Activated CD4-positive, alpha-beta T cell treated with anti-CD3 and anti-CD28 coated beads, Interleukin-2, amount 50 U/mL, for 16 hours (primary cell): ENCODE measurements at regions not wholly inside any gene's neighbourhood (a gene's known extent, or its start where the extent isn't known, plus 50 kb on each side); places are given as distances from the start of the nearest gene placed in this dataset.

Experiments
- DNase-seq: peaks from one replicate; pipeline ENCODE4 v3.0.0-alpha.2; 2020

DNA sequence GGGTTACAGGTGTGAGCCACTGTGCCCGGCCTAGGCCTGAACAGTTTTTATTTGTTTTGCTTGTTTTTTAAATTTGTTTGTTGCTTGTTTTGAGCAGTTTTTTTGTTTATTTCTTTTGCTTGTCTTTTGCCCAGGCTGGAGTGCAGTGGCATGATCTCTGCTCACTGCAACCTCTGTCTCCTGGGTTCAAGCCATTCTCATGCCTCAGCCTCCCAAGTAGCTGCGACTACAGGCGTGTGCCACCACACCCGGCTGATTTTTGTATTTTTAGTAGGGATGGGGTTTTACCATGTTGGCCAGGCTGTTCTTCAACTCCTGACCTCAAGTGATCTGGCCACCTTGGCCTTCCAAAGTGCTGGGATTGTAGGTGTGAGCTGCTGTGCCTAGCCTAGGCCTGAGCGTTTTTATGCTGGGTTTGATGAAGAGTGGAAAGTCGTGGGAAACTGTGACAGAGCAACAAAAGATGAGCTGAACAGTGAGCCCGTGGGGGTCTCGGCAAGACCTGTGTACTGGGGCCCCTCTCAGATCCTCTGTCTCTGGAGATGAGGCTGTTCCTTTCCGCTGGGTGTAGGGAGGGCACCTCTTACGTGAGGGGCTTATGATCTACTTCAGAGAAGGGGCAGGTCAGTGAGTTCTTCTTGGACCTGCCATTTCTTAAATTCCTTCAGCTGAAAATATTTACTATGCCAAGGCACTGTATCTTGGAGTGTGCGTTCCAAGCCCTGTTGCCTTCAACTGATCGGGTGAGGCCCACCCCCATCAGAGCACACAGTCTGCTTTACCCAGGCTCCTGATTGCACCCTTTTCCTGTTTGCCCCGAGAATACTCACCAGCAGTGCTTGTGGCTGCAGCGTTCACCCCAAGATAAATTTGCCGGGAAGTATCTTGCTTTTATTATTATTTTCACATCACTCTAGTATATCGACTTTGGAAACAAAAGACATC lies 322.1 kb downstream of the SEC14L1 start:
- DNase-seq: no peak

DNA sequence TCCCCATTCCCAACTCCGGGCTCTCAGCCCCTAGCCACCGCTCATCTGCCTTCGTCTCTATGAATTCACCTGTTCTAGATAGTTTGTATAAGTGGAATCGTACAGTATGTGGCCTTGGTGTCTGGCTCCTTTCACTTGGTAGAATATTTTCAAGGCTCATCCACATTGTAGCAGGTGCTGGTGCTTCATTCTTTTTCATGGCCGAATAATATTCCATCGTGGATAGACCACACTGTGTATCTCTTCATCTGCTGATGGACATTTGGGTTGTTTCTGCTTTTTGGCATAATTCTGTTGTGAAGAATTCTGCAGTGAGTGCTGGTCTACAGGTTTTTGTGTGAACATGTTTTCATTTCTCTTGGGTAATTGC lies 324.2 kb downstream of the SEC14L1 start:
- no peak for DNase-seq

DNA sequence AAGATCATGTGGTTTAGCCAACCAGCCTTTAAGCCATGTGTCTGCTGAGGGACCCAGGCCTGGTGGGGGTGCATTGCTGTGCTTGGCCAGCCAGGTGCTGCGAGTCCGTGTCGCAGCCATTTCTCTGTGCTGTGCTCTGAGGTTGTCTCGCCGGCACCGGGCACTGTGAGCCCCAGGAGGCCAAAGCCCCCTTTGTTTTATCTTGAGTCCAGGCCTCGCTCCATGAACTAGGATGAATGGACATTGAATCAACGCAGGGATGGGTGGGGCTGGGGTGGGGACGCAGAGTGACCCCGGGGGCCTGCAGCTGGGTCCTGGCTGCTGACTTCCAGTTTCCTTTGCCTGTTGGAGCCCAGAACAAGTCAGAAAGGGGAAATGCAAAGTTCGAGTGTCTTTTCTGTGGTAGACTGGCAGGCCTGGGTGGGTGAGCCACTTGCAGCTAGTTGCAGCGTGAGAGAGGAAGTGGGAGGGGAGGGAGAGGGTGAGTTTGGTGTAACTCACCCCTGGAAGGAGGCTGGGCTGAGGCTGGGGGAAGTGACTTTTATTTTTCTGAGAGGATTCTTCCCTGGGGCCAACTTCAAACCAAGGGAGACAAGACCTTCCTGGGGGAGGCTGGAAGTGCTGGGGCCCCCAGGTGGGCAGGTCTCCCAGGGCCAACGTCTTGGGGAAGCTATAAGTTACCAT lies 324.7 kb downstream of the SEC14L1 start:
- DNase-seq: peak; percentile 91

DNA sequence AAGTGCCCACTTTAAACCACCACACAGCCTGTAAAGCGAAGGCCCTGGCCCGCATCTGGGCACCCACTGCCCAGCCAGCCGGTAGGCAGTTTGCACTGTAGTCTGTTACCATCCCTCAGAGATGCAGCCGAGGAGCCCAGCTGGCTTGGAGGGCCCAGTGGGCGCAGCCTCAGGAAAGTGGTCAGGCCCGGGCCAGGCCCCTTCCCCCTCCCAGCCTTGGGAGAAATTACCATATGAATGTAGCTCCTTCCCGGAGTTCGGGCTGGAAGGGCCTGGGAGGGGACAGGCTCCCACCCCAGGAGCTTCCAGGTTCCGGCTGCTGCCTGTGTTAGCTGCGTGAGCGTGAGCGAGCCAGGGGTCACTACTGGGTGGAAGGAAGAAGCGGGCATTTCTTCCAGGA lies 325.4 kb downstream of the SEC14L1 start:
- DNase-seq: no peak

DNA sequence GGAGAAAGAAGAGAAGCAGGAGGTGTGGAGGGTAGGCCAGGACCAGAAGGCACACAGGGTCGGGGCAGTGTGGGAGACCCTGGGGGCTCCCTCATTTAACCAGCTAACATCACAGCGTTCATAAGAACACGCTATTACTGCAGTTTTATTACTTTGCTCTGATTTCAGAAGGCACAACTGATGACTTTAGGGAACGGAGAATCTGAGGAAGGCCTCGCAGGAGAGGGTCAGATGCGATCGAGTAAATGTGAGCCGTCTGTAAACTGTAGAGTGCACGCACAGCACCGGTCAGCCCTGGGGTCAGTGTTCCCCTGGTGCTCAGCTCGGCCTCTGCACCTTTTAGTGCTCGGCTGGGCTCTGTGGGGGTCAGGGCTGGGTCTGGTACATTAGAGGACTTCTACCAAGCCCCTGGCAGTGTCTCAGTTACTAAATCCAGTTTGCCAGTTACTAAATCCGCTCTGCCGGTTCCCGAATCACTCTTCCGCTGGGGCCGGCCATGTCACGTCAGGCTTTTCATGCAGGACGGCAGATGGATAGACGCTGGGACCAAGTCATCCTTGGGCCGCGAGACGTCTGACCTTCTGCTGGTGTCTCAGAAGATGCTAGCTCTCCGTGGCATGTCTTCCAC lies 325.9 kb downstream of the SEC14L1 start:
- no peak for DNase-seq

DNA sequence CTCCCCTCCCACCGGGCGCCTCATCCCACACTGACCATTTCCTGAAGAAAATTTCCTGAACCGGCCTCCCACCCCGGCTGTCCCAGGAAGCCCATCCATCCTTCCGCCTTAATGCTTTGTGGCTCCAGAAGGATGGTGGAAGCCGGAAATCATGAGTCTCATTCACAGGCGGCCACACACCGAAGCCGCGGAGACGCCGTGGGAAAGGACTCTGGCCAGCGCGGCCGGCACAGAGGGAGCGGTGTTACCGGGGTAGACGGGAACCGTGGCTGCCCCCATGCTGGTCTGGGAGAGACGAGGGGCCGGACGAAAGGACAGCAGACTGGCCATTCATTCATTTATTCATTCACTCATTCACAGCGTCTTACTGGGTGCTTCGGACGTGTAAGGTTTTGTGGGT lies 326.8 kb downstream of the SEC14L1 start:
- no peak for DNase-seq

DNA sequence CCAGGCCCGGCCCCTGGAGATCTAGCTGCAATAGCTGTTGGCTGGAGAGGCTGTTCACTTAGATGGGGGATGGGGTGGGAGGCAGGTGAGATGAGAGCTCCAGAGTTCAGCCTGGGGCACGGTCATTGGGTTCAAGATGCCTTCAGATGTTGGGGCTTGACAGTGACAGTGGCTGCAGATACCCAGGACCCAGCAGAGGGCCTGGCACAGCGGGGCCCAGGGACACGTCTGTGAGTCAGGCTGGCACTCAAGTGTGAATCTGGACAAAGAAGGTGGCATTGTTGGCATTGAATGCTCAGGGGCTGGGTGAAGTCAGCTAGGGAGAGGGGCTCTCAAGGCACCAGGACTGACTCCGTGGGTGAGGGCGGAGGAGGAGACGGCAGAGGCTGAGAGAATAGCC lies 328.1 kb downstream of the SEC14L1 start:
- DNase-seq: no peak

DNA sequence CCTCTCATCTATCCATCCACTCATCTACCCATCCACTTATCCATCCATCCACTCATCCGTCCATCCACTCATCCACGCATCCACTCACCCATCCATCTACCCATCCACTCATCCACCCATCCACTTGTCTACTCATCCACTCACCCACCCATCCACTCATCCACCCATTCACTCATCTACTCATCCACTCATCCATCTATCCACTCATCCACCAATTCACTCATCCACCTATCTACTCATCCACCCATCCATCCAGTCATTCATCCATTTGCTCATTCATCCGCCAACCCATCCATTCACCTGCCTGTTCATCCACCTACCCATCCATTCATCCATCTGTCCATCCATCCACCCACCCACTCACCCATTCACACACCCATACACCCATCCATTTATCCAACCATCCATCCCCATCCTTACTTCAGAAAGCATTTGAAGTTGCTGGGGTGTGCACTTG lies 329.6 kb downstream of the SEC14L1 start:
- DNase-seq: no peak

DNA sequence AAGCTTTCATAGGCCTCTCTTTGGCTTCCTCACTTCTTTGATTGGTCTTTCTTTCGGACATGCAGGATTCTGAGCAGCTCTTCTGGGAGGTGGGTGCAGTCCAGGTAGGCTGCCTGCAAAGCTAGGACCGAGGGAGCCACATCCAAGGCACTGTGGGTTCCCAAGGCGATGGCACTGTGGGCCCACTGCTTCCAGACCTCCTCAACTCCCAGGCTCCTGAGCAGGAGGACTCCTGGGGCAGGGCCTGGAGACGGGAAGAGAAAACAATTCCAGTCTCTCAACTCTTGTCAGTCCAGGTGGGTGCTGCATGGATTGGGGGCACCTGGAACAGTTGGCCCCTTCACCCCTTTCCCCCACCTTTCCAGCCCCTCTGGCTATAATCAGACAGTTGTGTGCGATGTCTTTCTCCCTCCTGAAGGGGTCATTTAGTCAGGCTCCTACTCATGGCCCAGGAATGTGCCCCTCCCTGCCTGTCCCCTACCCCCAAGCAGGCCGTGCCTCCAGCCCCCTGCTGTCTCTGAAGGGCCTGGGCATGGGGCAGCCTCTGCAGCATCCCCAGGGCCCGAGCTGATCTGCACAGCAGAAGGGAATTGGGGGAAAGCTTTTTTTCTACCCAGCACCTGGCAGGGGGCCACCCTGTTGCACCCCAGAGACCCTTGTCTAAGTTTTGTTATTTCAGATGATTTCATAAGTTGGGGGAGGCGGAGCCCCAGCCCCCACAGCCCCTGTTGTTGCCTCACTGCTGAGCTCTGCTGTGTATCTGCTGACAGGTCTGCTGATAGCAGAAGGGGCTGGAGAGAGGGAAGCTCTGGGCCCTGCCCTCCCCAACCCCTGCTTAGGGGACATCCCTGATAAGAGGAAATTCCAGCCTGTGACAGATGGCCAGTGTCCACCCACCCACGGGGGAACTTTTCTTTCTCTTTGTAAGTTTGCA lies 330.3 kb downstream of the SEC14L1 start:
- DNase-seq: no peak

DNA sequence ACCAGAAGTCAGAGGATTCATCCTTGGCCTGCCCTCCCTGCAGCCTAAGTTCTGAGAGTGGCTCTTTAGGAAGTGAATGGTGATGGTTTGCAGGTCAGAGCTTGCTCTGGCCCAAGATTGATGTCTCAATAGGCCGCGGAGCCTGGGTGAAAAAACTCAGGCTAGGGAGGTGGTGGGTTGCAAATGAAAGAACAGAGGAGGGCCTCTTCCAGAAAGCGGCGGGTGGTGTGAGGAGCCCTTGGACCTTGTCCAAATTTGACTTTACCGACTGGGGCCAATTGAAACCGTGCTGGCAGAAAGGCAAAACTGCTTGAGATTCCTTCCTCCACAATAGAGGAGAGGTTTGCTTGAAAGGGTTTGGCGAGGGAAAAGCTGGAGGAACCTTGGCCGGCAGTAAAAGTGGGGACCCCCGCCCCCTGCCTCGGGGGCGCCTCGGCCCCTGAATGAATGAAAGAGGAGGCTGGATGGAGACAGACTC lies 331.3 kb downstream of the SEC14L1 start:
- DNase-seq: no peak

DNA sequence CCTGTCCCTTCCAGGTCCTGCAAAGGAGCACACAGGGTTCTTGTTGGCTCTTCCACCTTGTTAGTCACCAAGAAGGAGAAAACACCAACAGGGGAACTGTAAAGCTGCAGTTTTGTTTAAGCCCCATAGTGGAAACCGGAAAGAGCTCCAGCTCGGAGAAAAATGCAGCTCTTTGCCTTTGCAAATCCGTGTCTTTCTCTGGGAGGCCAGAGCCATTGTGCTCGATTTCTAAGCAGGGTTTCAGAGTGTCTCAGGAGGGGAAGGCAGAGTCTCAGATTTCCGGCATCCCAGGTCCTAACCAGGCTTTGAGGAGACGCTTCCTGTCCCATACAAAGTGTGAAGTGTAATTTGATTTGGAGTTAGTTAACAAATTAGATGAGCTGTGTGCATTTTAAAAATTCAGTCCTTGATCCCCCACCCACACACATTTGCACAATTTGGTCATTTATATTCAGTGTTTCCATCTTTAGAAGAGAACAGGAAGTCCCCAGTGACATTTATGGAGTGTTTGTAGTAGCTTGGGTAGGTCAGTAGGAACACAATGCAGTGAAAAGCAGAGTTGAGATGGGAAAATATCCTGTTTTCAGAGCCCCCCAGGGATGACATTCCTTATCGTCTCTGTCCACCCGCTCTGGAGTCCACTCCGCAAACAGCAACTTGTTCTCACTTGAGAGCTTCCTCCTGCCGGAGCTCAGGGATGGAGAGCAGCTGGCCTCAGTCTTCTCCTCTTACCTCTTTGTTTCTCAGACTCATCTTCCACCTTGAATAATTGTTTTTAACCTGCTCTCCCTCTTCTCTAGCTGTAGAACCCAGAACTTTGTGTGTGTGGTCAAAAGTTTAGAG lies 331.9 kb downstream of the SEC14L1 start:
- peak; percentile 56 for DNase-seq

DNA sequence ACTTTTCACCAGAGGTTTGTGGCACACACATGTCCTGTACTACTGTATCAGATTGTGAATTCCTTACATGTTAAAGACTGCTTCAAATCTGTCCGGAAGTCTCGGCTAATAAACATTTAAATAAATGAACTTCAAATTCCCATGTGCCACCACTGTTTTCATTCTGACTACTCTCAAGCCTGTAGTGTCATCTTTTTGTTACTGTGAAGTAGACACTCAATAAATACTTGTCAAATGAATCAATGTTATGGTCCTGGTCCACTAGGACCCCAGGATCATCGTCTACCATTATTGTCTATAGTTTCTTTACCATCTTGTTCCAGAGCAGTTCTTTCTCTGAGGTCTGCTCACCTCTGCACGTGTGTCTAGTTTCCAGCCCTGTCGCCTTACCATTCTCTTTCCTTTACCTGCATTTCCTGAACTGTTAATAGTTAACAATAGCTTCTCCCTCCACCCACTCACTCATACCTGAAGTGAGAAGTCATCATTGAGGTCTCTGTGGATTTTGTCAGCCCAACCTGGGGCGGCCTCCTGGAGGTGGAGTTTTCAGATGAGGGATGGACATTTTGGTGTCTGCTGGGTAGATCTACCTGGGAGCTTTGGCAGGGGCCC lies 333.0 kb downstream of the SEC14L1 start:
- DNase-seq: peak; percentile 71

DNA sequence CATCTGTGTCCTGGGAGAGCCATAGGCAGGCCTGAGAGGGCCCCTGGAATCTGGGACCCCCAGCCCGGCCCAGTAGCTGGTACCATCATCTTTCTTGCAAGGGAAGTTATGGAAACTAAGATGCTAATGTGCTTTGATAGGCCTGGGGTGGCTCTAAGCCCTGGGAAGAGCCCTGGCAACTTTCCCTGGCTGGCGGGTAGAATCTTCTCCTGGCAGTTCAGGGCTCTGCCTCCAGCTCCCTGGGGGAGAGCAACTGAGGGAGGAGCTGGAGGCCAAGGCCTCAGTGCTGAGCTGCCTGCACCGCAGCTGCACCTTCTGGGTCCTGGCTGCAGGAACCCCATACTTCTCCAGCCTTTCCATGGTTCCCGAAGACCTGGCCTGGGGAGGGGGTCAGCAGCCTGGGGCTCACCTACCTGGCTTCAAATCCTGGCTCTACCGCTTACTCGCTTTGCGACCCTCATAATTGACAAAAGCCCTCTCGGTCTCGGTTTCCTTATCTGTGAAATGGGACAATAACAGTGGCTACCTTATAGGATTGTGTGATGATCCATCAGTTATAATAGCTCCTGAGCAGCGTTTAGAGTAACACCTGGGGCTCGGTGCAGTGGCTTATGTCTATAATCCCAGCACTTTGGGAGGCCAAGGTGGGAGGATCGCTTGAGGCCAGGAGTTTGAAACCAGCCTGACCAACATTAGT lies 333.7 kb downstream of the SEC14L1 start:
- DNase-seq: no peak

DNA sequence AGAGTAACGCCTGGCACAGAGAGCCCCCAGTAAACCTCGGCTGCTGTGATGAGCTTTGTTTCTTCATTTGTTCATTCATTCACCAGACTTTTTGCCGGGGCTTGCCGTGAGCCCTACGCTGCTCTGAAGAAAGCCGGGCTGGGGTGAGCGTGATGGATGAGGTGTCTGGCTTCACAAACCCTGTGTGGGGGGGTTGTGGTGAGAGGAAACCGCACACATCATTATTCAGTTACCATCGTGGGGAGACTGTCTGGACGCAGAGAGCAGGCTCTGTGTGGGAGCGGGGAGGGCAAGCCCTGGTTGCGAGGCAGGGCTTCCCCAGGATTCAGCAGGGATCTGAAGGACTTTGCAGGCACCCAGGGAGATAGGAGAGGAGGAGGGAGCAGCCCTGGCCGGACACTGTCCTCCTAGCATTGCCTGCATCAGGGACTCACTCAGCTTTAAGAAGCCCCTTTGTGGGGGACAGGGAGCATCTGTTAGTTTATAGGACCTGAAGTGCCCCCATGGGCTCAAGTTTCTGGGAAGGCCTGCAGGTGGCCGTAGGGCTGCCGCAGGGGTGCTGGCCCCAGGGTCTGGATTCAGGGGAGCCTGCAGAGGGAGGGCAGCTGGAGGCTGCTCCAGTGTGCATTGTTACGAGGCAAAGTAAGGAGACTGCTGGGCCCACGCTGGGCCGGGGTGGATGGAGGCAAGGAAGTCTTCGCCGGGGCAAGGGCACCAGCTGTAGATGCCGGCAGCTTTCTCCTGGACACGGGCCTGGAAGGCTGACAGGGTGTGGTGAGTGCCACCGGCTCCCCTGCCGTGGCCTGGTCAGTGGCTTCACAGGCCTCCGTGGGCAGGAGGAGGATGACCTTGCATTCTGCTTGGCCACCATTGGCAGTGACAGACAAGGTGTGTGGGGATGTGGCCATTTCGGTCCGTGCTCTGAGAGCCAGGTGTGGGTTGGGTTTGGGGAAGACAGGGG lies 334.5 kb downstream of the SEC14L1 start:
- peak; percentile 80 for DNase-seq

DNA sequence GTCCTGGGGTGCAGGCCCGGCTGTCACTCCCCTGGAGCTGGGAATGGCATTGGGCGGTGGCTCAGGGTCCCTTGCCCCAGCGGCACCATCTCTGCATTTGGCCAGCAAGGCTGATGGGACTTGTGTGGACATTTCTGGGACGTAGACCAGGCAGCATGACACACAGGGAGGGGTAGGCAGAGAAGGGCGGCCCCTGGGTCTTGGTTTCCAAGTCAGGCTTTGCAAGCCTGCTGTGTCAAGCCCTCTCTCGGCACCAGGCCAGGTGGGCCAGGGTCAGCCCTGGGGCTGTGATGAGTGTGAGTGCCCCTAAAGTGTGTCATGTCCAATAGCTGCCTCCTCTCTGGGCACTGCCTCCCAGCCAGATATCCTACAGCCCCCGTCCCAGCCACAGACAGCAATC lies 335.2 kb downstream of the SEC14L1 start:
- no peak for DNase-seq

DNA sequence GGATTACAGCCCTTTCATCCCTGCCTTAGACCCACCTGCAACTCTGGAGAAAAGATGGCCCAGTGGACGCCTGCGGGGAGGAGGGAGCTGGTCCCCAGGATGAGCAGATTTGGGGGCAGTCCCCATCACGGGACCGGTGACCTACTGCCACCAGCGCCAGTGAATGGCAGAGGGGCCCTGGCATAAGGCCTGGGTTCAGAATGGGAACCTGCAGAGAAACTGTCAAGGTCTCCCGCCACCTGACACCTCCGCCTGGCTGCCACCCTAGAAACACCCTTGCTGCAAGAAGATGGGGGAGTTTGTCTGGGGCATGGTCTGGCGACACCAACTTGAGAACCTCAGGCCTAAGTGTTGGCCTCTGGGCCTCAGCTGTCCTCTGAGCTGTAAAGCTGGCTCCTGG lies 335.7 kb downstream of the SEC14L1 start:
- DNase-seq: no peak

DNA sequence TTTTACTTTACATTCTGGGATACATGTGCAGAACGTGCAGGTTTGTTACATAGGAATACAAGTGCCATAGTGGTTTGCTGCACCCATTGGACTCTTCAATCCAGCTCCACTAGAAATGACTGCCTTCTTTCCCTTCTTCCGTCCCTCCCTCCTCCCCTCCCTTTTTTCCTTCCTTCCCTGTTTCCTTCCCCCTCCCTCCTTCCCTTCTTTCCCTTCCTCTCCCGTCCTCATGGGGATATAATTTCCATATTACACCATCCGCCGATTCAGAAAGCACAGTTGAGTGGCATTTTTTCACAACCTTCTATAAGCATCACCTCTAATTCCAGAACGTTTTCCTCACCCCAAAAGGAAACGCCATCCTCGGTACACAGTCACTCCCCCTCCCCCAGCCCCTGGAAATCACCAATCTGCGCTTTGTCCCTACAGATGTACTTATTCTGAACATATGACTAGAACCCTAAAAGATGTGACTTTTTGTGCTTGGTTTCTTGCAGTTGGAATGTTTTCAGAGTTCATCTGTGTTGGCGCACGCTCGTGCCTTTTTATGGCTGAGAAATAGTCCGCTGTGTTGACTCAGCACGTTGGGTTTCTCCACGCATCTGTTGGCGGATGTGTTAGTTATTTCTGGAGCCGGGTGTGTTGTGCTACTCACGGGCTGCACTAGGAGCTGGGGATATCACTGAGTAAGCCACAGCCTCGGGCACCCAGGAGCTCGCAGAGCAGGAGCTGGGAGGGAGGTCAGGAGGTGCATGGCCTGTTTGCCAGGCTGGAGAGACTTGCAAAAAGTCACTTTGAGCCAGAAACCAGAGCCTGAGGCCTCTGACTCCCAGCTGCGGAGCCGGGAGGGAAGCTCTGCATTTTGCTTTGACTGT lies 336.4 kb downstream of the SEC14L1 start:
- DNase-seq: peak; percentile 48

DNA sequence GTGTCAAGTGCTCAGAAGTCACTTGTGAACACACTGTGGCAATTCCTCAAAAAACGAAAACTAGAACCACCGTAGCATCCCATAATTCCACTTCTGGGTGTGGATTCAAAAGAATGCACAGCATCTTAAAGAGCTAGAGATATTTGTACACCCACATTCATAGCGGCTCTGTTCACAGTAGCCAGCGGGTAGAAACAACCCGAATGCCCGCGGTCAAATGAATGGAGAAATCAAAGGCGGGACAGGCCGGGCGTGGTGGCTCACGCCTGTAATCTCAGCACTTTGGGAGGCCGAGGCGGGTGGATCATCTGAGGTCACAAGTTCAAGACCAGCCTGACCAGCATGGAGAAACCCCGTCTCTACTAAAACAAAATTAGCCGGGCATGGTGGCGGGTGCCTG lies 337.5 kb downstream of the SEC14L1 start:
- DNase-seq: no peak
